Keratinocyte (primary cell): ENCODE measurements at regions not wholly inside any gene's neighbourhood (a gene's known extent, or its start where the extent isn't known, plus 50 kb on each side); places are given as distances from the start of the nearest gene placed in this dataset.
"Not testable (repeated sequence)": the region's sequence is repeated elsewhere in the genome, so short reads cannot be mapped to it uniquely, and the experiment has no call there.

ENCODE experiments used
- DNase-seq: peaks from one replicate; pipeline ENCODE4 v3.0.0-alpha.2; 2011; ENCODE audit warnings: low read depth, missing footprints, low spot score
- FAIRE-seq: peaks from 2 replicates; lab custom pipeline; 2011; peaks lifted over from hg19 to GRCh38; lab: Jason Lieb, UNC
- H2AFZ ChIP-seq: 2 replicates; pipeline ENCODE4 v1.6.0; 2012; ENCODE audit warnings: low read length, control low read depth, inconsistent platforms; ENCODE audit not compliant: control insufficient read depth
- H3K27ac ChIP-seq: 2 replicates; pipeline ENCODE4 v1.5.1; 2011; ENCODE audit warnings: low read length; ENCODE audit not compliant: control insufficient read depth, insufficient read depth
- H3K27me3 ChIP-seq: 3 replicates; pipeline ENCODE4 v1.6.0; 2011; ENCODE audit warnings: low read length; ENCODE audit not compliant: control insufficient read depth, insufficient read depth; ENCODE audit errors: extremely low read depth
- H3K36me3 ChIP-seq, 2 experiments: 2 replicates in 1 of 2; 3 replicates in 1 of 2; pipeline ENCODE4 v1.5.1; 2011; ENCODE audit warnings: low read length in 2 of 2, mild to moderate bottlenecking in 1 of 2; ENCODE audit not compliant: control insufficient read depth in 2 of 2, insufficient read depth in 2 of 2; ENCODE audit errors: extremely low read depth in 1 of 2
- H3K4me1 ChIP-seq: 3 replicates; pipeline ENCODE4 v1.5.1; 2011; ENCODE audit warnings: low read length; ENCODE audit not compliant: control insufficient read depth, insufficient read depth; ENCODE audit errors: extremely low read depth
- H3K4me2 ChIP-seq: 3 replicates; pipeline ENCODE4 v1.6.0; 2011; ENCODE audit warnings: low read depth, low read length; ENCODE audit not compliant: control insufficient read depth, insufficient read depth; ENCODE audit errors: extremely low read depth
- H3K4me3 ChIP-seq, 3 experiments: fragments of 200-600 bp in 1 of 3; sonication (generic) in 1 of 3; 2 replicates in 2 of 3; 3 replicates in 1 of 3; pipeline ENCODE4 v1.5.1; 2011 to 2016; ENCODE audit warnings: low read length in 3 of 3, mild to moderate bottlenecking in 3 of 3, control low read depth in 2 of 3, inconsistent platforms in 1 of 3, low read depth in 1 of 3, mixed read lengths in 1 of 3, mixed run types in 1 of 3, moderate library complexity in 1 of 3; ENCODE audit not compliant: control insufficient read depth in 2 of 3, insufficient read depth in 2 of 3; ENCODE audit errors: extremely low read depth in 1 of 3
- H3K79me2 ChIP-seq: 2 replicates; pipeline ENCODE4 v1.6.0; 2012; ENCODE audit warnings: low read length; ENCODE audit not compliant: control insufficient read depth, insufficient read depth
- H3K9ac ChIP-seq: 3 replicates; pipeline ENCODE4 v1.6.0; 2011; ENCODE audit warnings: low read length; ENCODE audit not compliant: control insufficient read depth, insufficient read depth; ENCODE audit errors: extremely low read depth
- H3K9me1 ChIP-seq: 3 replicates; pipeline ENCODE4 v1.6.0; 2011; ENCODE audit warnings: low read length; ENCODE audit not compliant: control insufficient read depth, insufficient read depth; ENCODE audit errors: extremely low read depth
- H3K9me3 ChIP-seq: 2 replicates; pipeline ENCODE4 v1.5.1; 2012; ENCODE audit warnings: low read depth, low read length; ENCODE audit not compliant: control insufficient read depth
- H4K20me1 ChIP-seq: 3 replicates; pipeline ENCODE4 v1.6.0; 2011; ENCODE audit warnings: low read length; ENCODE audit not compliant: control insufficient read depth, insufficient read depth; ENCODE audit errors: extremely low read depth
- EZH2 ChIP-seq: IDR thresholded peaks from one replicate; pipeline ENCODE4 v1.6.1; 2012; ENCODE audit warnings: inconsistent platforms, mild to moderate bottlenecking, low read length, moderate library complexity
- dilution Hi-C: fragments of 300-500 bp; cut with MboI; formaldehyde crosslinking; loops from one replicate; pipeline ENCODE4 v1.7.0; 2020; ENCODE audit warnings: low sequenced_read_pairs; ENCODE audit not compliant: extremely low pct_ligation_motif_present
- TF ChIP-seq, protein P1 (sequence below), 3 experiments: IDR thresholded peaks in 1 of 3; conservative IDR thresholded peaks in 1 of 3; optimal IDR thresholded peaks in 1 of 3; 2 replicates in 2 of 3; 3 replicates in 1 of 3; pipeline versions ENCODE3 to v1.5.1; 2011; ENCODE audit warnings: low read length in 3 of 3, mild to moderate bottlenecking in 3 of 3, moderate library complexity in 2 of 3, control low read depth in 1 of 3, inconsistent platforms in 1 of 3; ENCODE audit not compliant: insufficient read depth in 2 of 3; ENCODE audit errors: extremely low read depth in 1 of 3

DNA sequence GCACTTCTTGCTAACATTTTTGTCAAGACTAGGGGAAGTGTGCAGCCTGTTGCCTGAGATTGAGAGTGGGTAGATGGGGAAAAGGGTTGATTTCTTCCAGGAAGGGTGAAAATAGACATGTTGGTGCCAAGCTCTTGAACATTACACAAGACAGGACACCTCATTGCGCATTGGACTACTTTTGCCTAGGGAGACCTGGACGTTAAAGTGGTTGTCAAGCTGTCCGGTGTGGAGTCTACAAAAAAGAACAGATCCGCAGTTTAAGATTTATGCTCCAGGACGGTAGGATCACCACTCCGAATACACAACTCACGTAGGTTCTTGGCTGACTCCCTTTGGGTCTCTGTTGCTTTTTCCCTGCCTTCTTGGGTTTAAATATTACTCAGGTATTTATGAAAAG, 56.3 kb upstream of the LRIG1 start:
- FAIRE-seq, result no peak
- TF ChIP-seq, protein P1, sequence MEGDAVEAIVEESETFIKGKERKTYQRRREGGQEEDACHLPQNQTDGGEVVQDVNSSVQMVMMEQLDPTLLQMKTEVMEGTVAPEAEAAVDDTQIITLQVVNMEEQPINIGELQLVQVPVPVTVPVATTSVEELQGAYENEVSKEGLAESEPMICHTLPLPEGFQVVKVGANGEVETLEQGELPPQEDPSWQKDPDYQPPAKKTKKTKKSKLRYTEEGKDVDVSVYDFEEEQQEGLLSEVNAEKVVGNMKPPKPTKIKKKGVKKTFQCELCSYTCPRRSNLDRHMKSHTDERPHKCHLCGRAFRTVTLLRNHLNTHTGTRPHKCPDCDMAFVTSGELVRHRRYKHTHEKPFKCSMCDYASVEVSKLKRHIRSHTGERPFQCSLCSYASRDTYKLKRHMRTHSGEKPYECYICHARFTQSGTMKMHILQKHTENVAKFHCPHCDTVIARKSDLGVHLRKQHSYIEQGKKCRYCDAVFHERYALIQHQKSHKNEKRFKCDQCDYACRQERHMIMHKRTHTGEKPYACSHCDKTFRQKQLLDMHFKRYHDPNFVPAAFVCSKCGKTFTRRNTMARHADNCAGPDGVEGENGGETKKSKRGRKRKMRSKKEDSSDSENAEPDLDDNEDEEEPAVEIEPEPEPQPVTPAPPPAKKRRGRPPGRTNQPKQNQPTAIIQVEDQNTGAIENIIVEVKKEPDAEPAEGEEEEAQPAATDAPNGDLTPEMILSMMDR (optimal IDR thresholded peaks at IDR 0.05 in 1 of 3, IDR thresholded peaks at IDR 0.05 in 1 of 3, conservative IDR thresholded peaks at IDR 0.05 in 1 of 3; ENCODE audit: extremely low read depth in 1 of 3, insufficient read depth in 2 of 3, low read length in 3 of 3), result no peak
- no peak for TF ChIP-seq EZH2

DNA sequence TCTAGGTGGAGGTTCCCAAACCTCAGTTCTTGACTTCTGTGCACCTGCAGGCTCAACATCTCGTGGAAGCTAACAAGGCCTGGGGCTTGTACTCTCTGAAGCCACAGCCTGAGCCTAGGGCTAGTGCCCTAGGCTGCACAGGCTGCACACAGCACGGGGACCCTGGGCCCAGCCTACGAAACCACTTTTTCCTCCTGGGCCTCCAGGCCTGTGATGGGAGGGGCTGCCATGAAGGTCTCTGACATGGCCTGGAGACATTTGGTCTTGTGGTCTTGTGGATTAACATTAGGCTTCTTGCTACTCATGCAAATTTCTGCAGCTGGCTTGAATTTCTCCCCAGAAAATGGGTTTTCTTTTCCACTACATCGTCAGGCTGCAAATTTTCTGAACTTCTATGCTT, 59.1 kb upstream of the LRIG1 start:
- H3K27me3 ChIP-seq, H3K79me2 ChIP-seq, dilution Hi-C loops, H2AFZ ChIP-seq, H3K36me3 ChIP-seq, H3K9me1 ChIP-seq, H3K4me2 ChIP-seq, H3K4me3 ChIP-seq, H3K9ac ChIP-seq, H3K9me3 ChIP-seq, DNase-seq, H4K20me1 ChIP-seq, H3K27ac ChIP-seq, FAIRE-seq, H3K4me1 ChIP-seq: not testable (repeated sequence)

More for the DNA sequence above, 56.3 kb upstream of the LRIG1 start:
- dilution Hi-C loops, result no loop called here
- Histone ChIP-seq H4K20me1 (no peaks in the 10 kb centered on the region), H3K36me3 (no peaks in the 10 kb centered on the region), H3K27ac (no peak overlapping the region), H3K9me3 (no peaks in the 10 kb centered on the region), H3K4me3 (no peak overlapping the region), H3K4me1 (no peaks in the 10 kb centered on the region), H3K79me2 (no peaks in the 10 kb centered on the region), H3K4me2 (no peak overlapping the region), H3K27me3 (no peaks in the 10 kb centered on the region), H2AFZ (no peak overlapping the region), H3K9ac (no peak overlapping the region), H3K9me1 (no peaks in the 10 kb centered on the region)
- no peak for DNase-seq

DNA sequence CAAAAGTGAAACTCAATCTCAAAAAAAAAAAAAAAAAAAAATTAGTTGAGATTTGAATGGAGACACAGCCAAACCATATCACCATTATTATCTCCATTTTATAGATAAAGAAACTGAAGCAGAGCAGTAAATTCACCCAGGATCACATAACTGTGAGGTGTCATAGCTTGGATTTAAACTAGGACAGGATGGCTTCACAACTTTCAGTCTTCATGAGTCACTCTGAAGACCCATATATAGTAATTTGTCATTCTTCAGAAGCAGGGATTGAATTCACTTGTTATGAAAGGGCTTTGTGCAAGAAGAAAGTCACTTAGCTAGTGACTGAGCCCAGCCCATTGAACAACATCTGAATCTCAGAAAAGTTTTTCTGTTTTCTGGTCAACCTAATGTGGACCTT, 60.5 kb upstream of the LRIG1 start:
- no peak overlapping the region for H3K9ac ChIP-seq
- no peaks in the 10 kb centered on the region for H3K4me1 ChIP-seq
- H3K27ac ChIP-seq, result no peak overlapping the region
- no peak overlapping the region for H3K4me3 ChIP-seq
- H3K9me1 ChIP-seq, result no peaks in the 10 kb centered on the region
- no peaks in the 10 kb centered on the region for H3K79me2 ChIP-seq
- H3K36me3 ChIP-seq, result no peaks in the 10 kb centered on the region
- no peak for TF ChIP-seq EZH2
- TF ChIP-seq, protein P1 (optimal IDR thresholded peaks at IDR 0.05 in 1 of 3, IDR thresholded peaks at IDR 0.05 in 1 of 3, conservative IDR thresholded peaks at IDR 0.05 in 1 of 3; ENCODE audit: extremely low read depth in 1 of 3, insufficient read depth in 2 of 3, low read length in 3 of 3), result no peak
- no peaks in the 10 kb centered on the region for H3K9me3 ChIP-seq
- H3K27me3 ChIP-seq, result no peaks in the 10 kb centered on the region
- dilution Hi-C loops, result no loop called here
- FAIRE-seq (no peak), DNase-seq (no peak)
- H4K20me1 ChIP-seq, result no peaks in the 10 kb centered on the region
- no peak overlapping the region for H3K4me2 ChIP-seq
- no peak overlapping the region for H2AFZ ChIP-seq
